ENCODE measurements at regions not wholly inside any gene's neighbourhood (a gene's known extent, or its start where the extent isn't known, plus 50 kb on each side); places are given as distances from the start of the nearest gene placed in this dataset.

- no peaks in the 10 kb centered on the region for H3K4me1 ChIP-seq (ENCODE audit: insufficient read depth, low read length)
- Mint-ChIP-seq H3K27me3 (ENCODE audit: low read depth) (peaks cover 16% of the 10 kb centered on the region), H3K4me1 (no peaks in the 10 kb centered on the region), H3K9me3 (peaks cover 12 to 19% of the 10 kb centered on the region in 2 experiments), H3K4me3 (no peak overlapping the region), H3K36me3 (ENCODE audit: insufficient read depth in 1 of 3, low read depth in 3 of 3) (peaks cover 6 to 10% (median 9%) of the 10 kb centered on the region in 3 experiments; a peak in 6 of 7 replicates), H3K27ac (no peak overlapping the region)
- H2BK5ac ChIP-seq (ENCODE audit: insufficient read length, low read length) = no peak overlapping the region
- no peak overlapping the region for H3K9ac ChIP-seq (ENCODE audit: extremely low read depth, insufficient read length, low read length)
- no peaks in the 10 kb centered on the region for H4K20me1 ChIP-seq (ENCODE audit: control insufficient read depth, insufficient read depth, insufficient read length)
- no peaks in the 10 kb centered on the region; the same call in 1 of the 2 replicates for H3K27me3 ChIP-seq (ENCODE audit: insufficient read depth, low read length)
- no peak overlapping the region for H4K8ac ChIP-seq (replicated peaks; ENCODE audit: insufficient read length, low read depth, low read length)
- WGBS (ENCODE audit: extremely low coverage, insufficient read length, low lambda C conversion rate) = no CpG with 5 or more reads among the region's 8 CpGs
- H3K9me3 ChIP-seq (ENCODE audit: control insufficient read depth, low read depth, low read length) = peaks cover 5% of the 10 kb centered on the region
- no peak overlapping the region for H3K56ac ChIP-seq (ENCODE audit: insufficient read length, low read depth, low read length)
- no peak overlapping the region for H2BK12ac ChIP-seq (ENCODE audit: insufficient read length, low read depth, low read length)
- H3K4ac ChIP-seq (ENCODE audit: low read depth, low read length) = no peak overlapping the region
- no peak overlapping the region for H3K23ac ChIP-seq (ENCODE audit: insufficient read length, low read depth, low read length)
- no peaks in the 10 kb centered on the region for H3K79me2 ChIP-seq (ENCODE audit: insufficient read depth, low read length)
- H3K23me2 ChIP-seq (ENCODE audit: insufficient read length, low read depth, low read length, poor library complexity, severe bottlenecking) = no peaks in the 10 kb centered on the region
- no peak overlapping the region for H2BK120ac ChIP-seq (ENCODE audit: low read depth, low read length, poor library complexity, severe bottlenecking)
- no peak overlapping the region for H2AK5ac ChIP-seq (ENCODE audit: insufficient read length, low read length)
- no peak overlapping the region for H2AFZ ChIP-seq (ENCODE audit: low read length)
- no peak overlapping the region for H3K27ac ChIP-seq (ENCODE audit: insufficient read length, low read depth, low read length)
- TF ChIP-seq, protein P1, sequence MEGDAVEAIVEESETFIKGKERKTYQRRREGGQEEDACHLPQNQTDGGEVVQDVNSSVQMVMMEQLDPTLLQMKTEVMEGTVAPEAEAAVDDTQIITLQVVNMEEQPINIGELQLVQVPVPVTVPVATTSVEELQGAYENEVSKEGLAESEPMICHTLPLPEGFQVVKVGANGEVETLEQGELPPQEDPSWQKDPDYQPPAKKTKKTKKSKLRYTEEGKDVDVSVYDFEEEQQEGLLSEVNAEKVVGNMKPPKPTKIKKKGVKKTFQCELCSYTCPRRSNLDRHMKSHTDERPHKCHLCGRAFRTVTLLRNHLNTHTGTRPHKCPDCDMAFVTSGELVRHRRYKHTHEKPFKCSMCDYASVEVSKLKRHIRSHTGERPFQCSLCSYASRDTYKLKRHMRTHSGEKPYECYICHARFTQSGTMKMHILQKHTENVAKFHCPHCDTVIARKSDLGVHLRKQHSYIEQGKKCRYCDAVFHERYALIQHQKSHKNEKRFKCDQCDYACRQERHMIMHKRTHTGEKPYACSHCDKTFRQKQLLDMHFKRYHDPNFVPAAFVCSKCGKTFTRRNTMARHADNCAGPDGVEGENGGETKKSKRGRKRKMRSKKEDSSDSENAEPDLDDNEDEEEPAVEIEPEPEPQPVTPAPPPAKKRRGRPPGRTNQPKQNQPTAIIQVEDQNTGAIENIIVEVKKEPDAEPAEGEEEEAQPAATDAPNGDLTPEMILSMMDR (conservative IDR thresholded peaks at IDR 0.05) = no peak
- no peaks in the 10 kb centered on the region for H3K79me1 ChIP-seq (ENCODE audit: insufficient read depth, low read depth, low read length, poor library complexity, severe bottlenecking)
- no peak overlapping the region for H3T11ph ChIP-seq (ENCODE audit: low read length)
- no peak overlapping the region for H3K4me2 ChIP-seq (ENCODE audit: insufficient read depth, insufficient read length, low read length)
- no peak overlapping the region for H3K18ac ChIP-seq (ENCODE audit: insufficient read length, low read depth, low read length)
- no peak overlapping the region for H2BK20ac ChIP-seq (ENCODE audit: low read depth, low read length, poor library complexity, severe bottlenecking)
- H2BK15ac ChIP-seq (ENCODE audit: low read depth, low read length) = no peak overlapping the region
- H3K14ac ChIP-seq (ENCODE audit: insufficient read depth, low read length) = no peak overlapping the region
- H4K91ac ChIP-seq (ENCODE audit: insufficient read length, low read depth, low read length) = no peak overlapping the region
- H4K5ac ChIP-seq (ENCODE audit: insufficient read length, low read depth, low read length) = no peak overlapping the region
- no peak for DNase-seq
Measured at GRCh38 chr10:124302951-124303505, 115.7 kb downstream of the OAT start.
